Heart right ventricle (tissue), 16 donors: ENCODE measurements at regions not wholly inside any gene's neighbourhood (a gene's known extent, or its start where the extent isn't known, plus 50 kb on each side); places are given as distances from the start of the nearest gene placed in this dataset.

ENCODE experiments used
- ATAC-seq, 8 donors: fragments of 200-7000 bp; cut with Tn5 transposase; one replicate each; pipeline ENCODE4 v1.9.1; 2020; ENCODE audit warnings: mild to moderate bottlenecking in 8 of 8, moderate library complexity in 8 of 8, moderate number of reproducible peaks in 1 of 8
- DNase-seq, 2 donors: peaks; one replicate each; pipeline ENCODE4 v3.0.0-alpha.2; 2020
- H3K27ac ChIP-seq, 10 donors: fragments of 200-600 bp; sonication (generic) in 2 of 10; one replicate each; pipeline versions ENCODE4 v1.5.0 to v1.8.0; 2020 to 2022; ENCODE audit warnings: mild to moderate bottlenecking in 3 of 10
- H3K27me3 ChIP-seq, 7 donors: fragments of 200-600 bp; one replicate each; pipeline ENCODE4 v1.8.0; 2021 to 2022; ENCODE audit warnings: mild to moderate bottlenecking in 2 of 7
- H3K36me3 ChIP-seq, 9 donors: fragments of 200-600 bp; sonication (generic) in 1 of 9; one replicate each; pipeline versions ENCODE4 v1.5.0 to v1.8.0; 2020 to 2022; ENCODE audit warnings: mild to moderate bottlenecking in 2 of 9
- H3K4me1 ChIP-seq, 9 donors: fragments of 200-600 bp; sonication (generic) in 1 of 9; one replicate each; pipeline versions ENCODE4 v1.5.0 to v1.8.0; 2020 to 2022; ENCODE audit warnings: mild to moderate bottlenecking in 4 of 9
- H3K4me3 ChIP-seq, 10 donors: fragments of 200-600 bp; sonication (generic) in 2 of 10; one replicate each; pipeline versions ENCODE4 v1.5.0 to v1.8.0; 2020 to 2022; ENCODE audit warnings: mild to moderate bottlenecking in 7 of 10, moderate library complexity in 2 of 10
- H3K9me3 ChIP-seq, 11 donors: fragments of 200-600 bp in 10 of 11; sonication (generic) in 2 of 11; one replicate each; pipeline versions ENCODE4 v1.5.0 to v1.8.0; 2013 to 2022; ENCODE audit warnings: mild to moderate bottlenecking in 2 of 11, control low read depth in 1 of 11, moderate library complexity in 1 of 11
- CTCF ChIP-seq, 9 donors: fragments of 200-600 bp; sonication (generic) in 2 of 9; IDR thresholded peaks; one replicate each; pipeline versions ENCODE4 v1.5.0 to v1.8.0; 2021 to 2022; ENCODE audit warnings: antibody characterized with exemption in 9 of 9, mild to moderate bottlenecking in 5 of 9, moderate library complexity in 1 of 9
- WGBS, 2 donors: extraction: QIAGEN DNeasy Blood & Tissue Kit; methylation state at CpG; one replicate each; pipeline ENCODE4 v1.1.7; 2013; ENCODE audit warnings: inconsistent platforms in 1 of 2; 5-methylcytosine and 5-hydroxymethylcytosine counted together
- intact Hi-C, 10 donors: fragments of 100-400 bp; cut with DNase I; formaldehyde crosslinking; loops; one replicate each; pipeline versions ENCODE4 v1.11.1 to v1.14.2; 2022
- donor health status: Arrhythmogenic right ventricular cardiomyopathy.
- donor health status: ischemic (EF 13 %, LVEDD 7.1; RV severe dilation, severe dysfunction).
- donor health status: healthy with polysubstance abuse.
- donor health status: DM: no; HTN: yes; CAD: no.
- donor health status: DM: no; HTN: no; CAD: no.
- donor health status: ischemic (EF 25% LVEDD 6.9; RV normal size, moderate dysfunction).
- donor health status: ischemic (EF 25% LVEDD 5.7; RV mildly dilated, moderate dysfunction).
- donor health status: healthy.
- donor health status: DM: yes; HTN: yes; CAD: no.
- donor health status: Ischemic cardiomyopathy.
- donor health status: ischemic (EF 35%, LVEDD 5.7; RV mildly dilated, moderate dysfunction).
- donor health status: nonischemic (EF 11% LVEDD 7.7; RV severe dilation, severe dysfunction).
- donor health status: DM: yes; HTN: yes; CAD: no.
- donor health status: PGD.
- donor health status: ischemic (EF 29% LVEDD 5.4; RV normal size, mild dysfunction).
- donor health status: nonischemic (EF 23%, LVEDD 6.1; RV moderate dilation, normal function).

- 60 to 72% methylated on average over 1 of the region's 1 CpG for WGBS, 2 donors
- no peak for TF ChIP-seq CTCF (IDR thresholded peaks at IDR 0.05)
- H3K4me3 ChIP-seq = no peak overlapping the region
- peaks cover 0 to 36% (median 10%) of the 10 kb centered on the region in 11 donors for H3K9me3 ChIP-seq
- no peak for ATAC-seq
- intact Hi-C loops = no loop called here
- no peaks in the 10 kb centered on the region for H3K36me3 ChIP-seq
- H3K27ac ChIP-seq = no peak overlapping the region
- H3K27me3 ChIP-seq = no peaks in the 10 kb centered on the region
- H3K4me1 ChIP-seq = no peaks in the 10 kb centered on the region
- no peak for DNase-seq
Measured at GRCh38 chr7:8314566-8314965, 52.6 kb upstream of the ICA1 start.

GRCh38 chr7:8319115-8319514 is 57.1 kb upstream of the ICA1 start:
- H3K27me3 ChIP-seq = no peaks in the 10 kb centered on the region
- WGBS, 2 donors = 86 to 92% methylated on average over 1 of the region's 1 CpG
- H3K27ac ChIP-seq = no peak overlapping the region
- no peak overlapping the region for H3K4me3 ChIP-seq
- peaks cover 0 to 16% (median 0%) of the 10 kb centered on the region in 11 donors for H3K9me3 ChIP-seq
- no peak for TF ChIP-seq CTCF (IDR thresholded peaks at IDR 0.05)
- no peak for ATAC-seq
- no peaks in the 10 kb centered on the region for H3K4me1 ChIP-seq
- intact Hi-C loops = no loop called here
- no peaks in the 10 kb centered on the region for H3K36me3 ChIP-seq
- DNase-seq = no peak

GRCh38 chr7:8320174-8320573 is 58.2 kb upstream of the ICA1 start:
- H3K27me3 ChIP-seq = no peaks in the 10 kb centered on the region
- peaks cover 0 to 13% (median 0%) of the 10 kb centered on the region in 11 donors for H3K9me3 ChIP-seq
- H3K4me3 ChIP-seq = no peak overlapping the region
- no peaks in the 10 kb centered on the region for H3K4me1 ChIP-seq
- no peak overlapping the region for H3K27ac ChIP-seq
- intact Hi-C loops = no loop called here
- 81 to 83% methylated on average over 1 of the region's 1 CpG for WGBS, 2 donors
- no peak for ATAC-seq
- no peaks in the 10 kb centered on the region for H3K36me3 ChIP-seq
- DNase-seq = no peak
- no peak for TF ChIP-seq CTCF (IDR thresholded peaks at IDR 0.05)

- H3K27me3 ChIP-seq = no peaks in the 10 kb centered on the region
- intact Hi-C loops = no loop called here
- no peak for TF ChIP-seq CTCF (IDR thresholded peaks at IDR 0.05)
- no peak overlapping the region for H3K27ac ChIP-seq
- DNase-seq (no peak), ATAC-seq (no peak)
- peaks cover 0 to 13% (median 0%) of the 10 kb centered on the region in 11 donors for H3K9me3 ChIP-seq
- no peak overlapping the region for H3K4me3 ChIP-seq
- H3K4me1 ChIP-seq = no peaks in the 10 kb centered on the region
- H3K36me3 ChIP-seq = no peaks in the 10 kb centered on the region
Measured at GRCh38 chr7:8321312-8321711, 59.3 kb upstream of the ICA1 start.

- H3K27me3 ChIP-seq = no peaks in the 10 kb centered on the region
- intact Hi-C loops = no loop called here
- WGBS, 2 donors = 22 to 56% methylated on average over 1 of the region's 1 CpG
- H3K36me3 ChIP-seq = no peaks in the 10 kb centered on the region
- ATAC-seq = no peak
- no peak overlapping the region for H3K27ac ChIP-seq
- no peak for TF ChIP-seq CTCF (IDR thresholded peaks at IDR 0.05)
- DNase-seq = no peak
- peaks cover 0 to 13% (median 0%) of the 10 kb centered on the region in 11 donors for H3K9me3 ChIP-seq
- no peak overlapping the region for H3K4me3 ChIP-seq
- no peaks in the 10 kb centered on the region for H3K4me1 ChIP-seq
Measured at GRCh38 chr7:8322667-8323066, 60.7 kb upstream of the ICA1 start.
